ENCODE measurements at regions not wholly inside any gene's neighbourhood (a gene's known extent, or its start where the extent isn't known, plus 50 kb on each side); places are given as distances from the start of the nearest gene placed in this dataset.

GRCh38 chr1:214715126-214715525 is 112.1 kb downstream of the CENPF start:
- TF ChIP-seq, protein P1, sequence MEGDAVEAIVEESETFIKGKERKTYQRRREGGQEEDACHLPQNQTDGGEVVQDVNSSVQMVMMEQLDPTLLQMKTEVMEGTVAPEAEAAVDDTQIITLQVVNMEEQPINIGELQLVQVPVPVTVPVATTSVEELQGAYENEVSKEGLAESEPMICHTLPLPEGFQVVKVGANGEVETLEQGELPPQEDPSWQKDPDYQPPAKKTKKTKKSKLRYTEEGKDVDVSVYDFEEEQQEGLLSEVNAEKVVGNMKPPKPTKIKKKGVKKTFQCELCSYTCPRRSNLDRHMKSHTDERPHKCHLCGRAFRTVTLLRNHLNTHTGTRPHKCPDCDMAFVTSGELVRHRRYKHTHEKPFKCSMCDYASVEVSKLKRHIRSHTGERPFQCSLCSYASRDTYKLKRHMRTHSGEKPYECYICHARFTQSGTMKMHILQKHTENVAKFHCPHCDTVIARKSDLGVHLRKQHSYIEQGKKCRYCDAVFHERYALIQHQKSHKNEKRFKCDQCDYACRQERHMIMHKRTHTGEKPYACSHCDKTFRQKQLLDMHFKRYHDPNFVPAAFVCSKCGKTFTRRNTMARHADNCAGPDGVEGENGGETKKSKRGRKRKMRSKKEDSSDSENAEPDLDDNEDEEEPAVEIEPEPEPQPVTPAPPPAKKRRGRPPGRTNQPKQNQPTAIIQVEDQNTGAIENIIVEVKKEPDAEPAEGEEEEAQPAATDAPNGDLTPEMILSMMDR (IDR thresholded peaks at IDR 0.05; ENCODE audit: extremely low read depth, missing control alignments): no peak
- no peak for DNase-seq (ENCODE audit: low spot score)

DNA sequence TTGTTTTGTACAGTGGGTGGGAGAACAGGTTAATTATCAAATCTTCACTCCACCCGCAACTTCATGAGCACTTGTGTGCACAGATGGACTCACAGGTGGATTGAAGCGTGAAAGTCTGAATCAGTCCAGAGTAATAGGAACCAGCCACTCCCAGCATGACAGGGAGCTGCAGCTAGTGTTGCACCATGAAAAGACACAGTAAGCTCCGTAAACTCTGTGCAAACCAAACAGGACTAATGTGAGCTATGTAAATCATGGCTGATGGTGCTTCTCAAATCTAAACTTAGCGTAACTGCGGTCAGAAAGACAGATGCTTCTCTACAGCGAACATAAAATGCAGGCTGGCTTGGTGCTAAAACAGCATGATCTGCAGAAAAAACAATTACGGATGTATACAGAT is 114.4 kb downstream of the CENPF start:
- no peak for DNase-seq (ENCODE audit: low spot score)
- TF ChIP-seq, protein P1 (IDR thresholded peaks at IDR 0.05; ENCODE audit: extremely low read depth, missing control alignments): no peak

- TF ChIP-seq, protein P1 (IDR thresholded peaks at IDR 0.05; ENCODE audit: extremely low read depth, missing control alignments): no peak
- DNase-seq (ENCODE audit: low spot score): no peak
Observed at GRCh38 chr1:214718724-214719123, 115.7 kb downstream of the CENPF start.

GRCh38 chr1:214719207-214719606 is 116.2 kb downstream of the CENPF start:
- no peak for DNase-seq (ENCODE audit: low spot score)
- TF ChIP-seq, protein P1 (IDR thresholded peaks at IDR 0.05; ENCODE audit: extremely low read depth, missing control alignments): no peak

- no peak for DNase-seq (ENCODE audit: low spot score)
- TF ChIP-seq, protein P1 (IDR thresholded peaks at IDR 0.05; ENCODE audit: extremely low read depth, missing control alignments): no peak
Observed at GRCh38 chr1:214720561-214720960, 117.6 kb downstream of the CENPF start.

GRCh38 chr1:214727274-214727673 is 124.3 kb downstream of the CENPF start:
- no peak for DNase-seq (ENCODE audit: low spot score)
- TF ChIP-seq, protein P1 (IDR thresholded peaks at IDR 0.05; ENCODE audit: extremely low read depth, missing control alignments): no peak

- TF ChIP-seq, protein P1 (IDR thresholded peaks at IDR 0.05; ENCODE audit: extremely low read depth, missing control alignments): no peak
- no peak for DNase-seq (ENCODE audit: low spot score)
Observed at GRCh38 chr1:214739621-214740238, 136.7 kb downstream of the CENPF start.

Data from GM20000 (cell line).